WTC11 (cell line): ENCODE measurements at regions not wholly inside any gene's neighbourhood (a gene's known extent, or its start where the extent isn't known, plus 50 kb on each side); places are given as distances from the start of the nearest gene placed in this dataset.

ENCODE experiments used
- ESRRA ChIP-seq: sonication (generic); formaldehyde crosslinking; IDR thresholded peaks from 2 replicates; pipeline ENCODE4 v1.8.1; 2022; ENCODE audit warnings: mild to moderate bottlenecking, missing genetic modification reagents, borderline replicate concordance
- KAT7 ChIP-seq: sonication (generic); formaldehyde crosslinking; IDR thresholded peaks from 2 replicates; pipeline ENCODE4 v1.8.1; 2023; ENCODE audit warnings: missing genetic modification reagents, mild to moderate bottlenecking, borderline replicate concordance
- NR1H2 ChIP-seq: sonication (generic); formaldehyde crosslinking; IDR thresholded peaks from 2 replicates; pipeline ENCODE4 v1.9.0; 2021; ENCODE audit warnings: mild to moderate bottlenecking, moderate library complexity, missing genetic modification reagents
- TF ChIP-seq, protein P1 (sequence below): sonication (generic); formaldehyde crosslinking; IDR thresholded peaks from 2 replicates; pipeline ENCODE4 v1.8.1; 2023; ENCODE audit warnings: mild to moderate bottlenecking, missing genetic modification reagents, borderline replicate concordance
- TF ChIP-seq, protein P2 (sequence below): fragments of 200-600 bp; IDR thresholded peaks from 2 replicates; pipeline ENCODE4 v1.8.0; 2022; ENCODE audit warnings: antibody characterized with exemption
- TF ChIP-seq, protein P3 (sequence below): sonication (generic); formaldehyde crosslinking; IDR thresholded peaks from 2 replicates; pipeline ENCODE4 v1.8.1; 2023; ENCODE audit warnings: mild to moderate bottlenecking, missing genetic modification reagents

GRCh38 chr14:53890611-53891101, 66.0 kb downstream of the BMP4 start:
- TF ChIP-seq, protein P1, sequence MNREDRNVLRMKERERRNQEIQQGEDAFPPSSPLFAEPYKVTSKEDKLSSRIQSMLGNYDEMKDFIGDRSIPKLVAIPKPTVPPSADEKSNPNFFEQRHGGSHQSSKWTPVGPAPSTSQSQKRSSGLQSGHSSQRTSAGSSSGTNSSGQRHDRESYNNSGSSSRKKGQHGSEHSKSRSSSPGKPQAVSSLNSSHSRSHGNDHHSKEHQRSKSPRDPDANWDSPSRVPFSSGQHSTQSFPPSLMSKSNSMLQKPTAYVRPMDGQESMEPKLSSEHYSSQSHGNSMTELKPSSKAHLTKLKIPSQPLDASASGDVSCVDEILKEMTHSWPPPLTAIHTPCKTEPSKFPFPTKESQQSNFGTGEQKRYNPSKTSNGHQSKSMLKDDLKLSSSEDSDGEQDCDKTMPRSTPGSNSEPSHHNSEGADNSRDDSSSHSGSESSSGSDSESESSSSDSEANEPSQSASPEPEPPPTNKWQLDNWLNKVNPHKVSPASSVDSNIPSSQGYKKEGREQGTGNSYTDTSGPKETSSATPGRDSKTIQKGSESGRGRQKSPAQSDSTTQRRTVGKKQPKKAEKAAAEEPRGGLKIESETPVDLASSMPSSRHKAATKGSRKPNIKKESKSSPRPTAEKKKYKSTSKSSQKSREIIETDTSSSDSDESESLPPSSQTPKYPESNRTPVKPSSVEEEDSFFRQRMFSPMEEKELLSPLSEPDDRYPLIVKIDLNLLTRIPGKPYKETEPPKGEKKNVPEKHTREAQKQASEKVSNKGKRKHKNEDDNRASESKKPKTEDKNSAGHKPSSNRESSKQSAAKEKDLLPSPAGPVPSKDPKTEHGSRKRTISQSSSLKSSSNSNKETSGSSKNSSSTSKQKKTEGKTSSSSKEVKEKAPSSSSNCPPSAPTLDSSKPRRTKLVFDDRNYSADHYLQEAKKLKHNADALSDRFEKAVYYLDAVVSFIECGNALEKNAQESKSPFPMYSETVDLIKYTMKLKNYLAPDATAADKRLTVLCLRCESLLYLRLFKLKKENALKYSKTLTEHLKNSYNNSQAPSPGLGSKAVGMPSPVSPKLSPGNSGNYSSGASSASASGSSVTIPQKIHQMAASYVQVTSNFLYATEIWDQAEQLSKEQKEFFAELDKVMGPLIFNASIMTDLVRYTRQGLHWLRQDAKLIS (CRISPR knock-in tag), result no peak
- TF ChIP-seq KAT7 (CRISPR knock-in tag) (no peak), ESRRA (CRISPR knock-in tag) (no peak), NR1H2 (no peak)
- TF ChIP-seq, protein P2, sequence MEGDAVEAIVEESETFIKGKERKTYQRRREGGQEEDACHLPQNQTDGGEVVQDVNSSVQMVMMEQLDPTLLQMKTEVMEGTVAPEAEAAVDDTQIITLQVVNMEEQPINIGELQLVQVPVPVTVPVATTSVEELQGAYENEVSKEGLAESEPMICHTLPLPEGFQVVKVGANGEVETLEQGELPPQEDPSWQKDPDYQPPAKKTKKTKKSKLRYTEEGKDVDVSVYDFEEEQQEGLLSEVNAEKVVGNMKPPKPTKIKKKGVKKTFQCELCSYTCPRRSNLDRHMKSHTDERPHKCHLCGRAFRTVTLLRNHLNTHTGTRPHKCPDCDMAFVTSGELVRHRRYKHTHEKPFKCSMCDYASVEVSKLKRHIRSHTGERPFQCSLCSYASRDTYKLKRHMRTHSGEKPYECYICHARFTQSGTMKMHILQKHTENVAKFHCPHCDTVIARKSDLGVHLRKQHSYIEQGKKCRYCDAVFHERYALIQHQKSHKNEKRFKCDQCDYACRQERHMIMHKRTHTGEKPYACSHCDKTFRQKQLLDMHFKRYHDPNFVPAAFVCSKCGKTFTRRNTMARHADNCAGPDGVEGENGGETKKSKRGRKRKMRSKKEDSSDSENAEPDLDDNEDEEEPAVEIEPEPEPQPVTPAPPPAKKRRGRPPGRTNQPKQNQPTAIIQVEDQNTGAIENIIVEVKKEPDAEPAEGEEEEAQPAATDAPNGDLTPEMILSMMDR, result no peak
- TF ChIP-seq, protein P3, sequence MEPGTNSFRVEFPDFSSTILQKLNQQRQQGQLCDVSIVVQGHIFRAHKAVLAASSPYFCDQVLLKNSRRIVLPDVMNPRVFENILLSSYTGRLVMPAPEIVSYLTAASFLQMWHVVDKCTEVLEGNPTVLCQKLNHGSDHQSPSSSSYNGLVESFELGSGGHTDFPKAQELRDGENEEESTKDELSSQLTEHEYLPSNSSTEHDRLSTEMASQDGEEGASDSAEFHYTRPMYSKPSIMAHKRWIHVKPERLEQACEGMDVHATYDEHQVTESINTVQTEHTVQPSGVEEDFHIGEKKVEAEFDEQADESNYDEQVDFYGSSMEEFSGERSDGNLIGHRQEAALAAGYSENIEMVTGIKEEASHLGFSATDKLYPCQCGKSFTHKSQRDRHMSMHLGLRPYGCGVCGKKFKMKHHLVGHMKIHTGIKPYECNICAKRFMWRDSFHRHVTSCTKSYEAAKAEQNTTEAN (CRISPR knock-in tag), result no peak
